GM21717 (cell line): ENCODE measurements at regions not wholly inside any gene's neighbourhood (a gene's known extent, or its start where the extent isn't known, plus 50 kb on each side); places are given as distances from the start of the nearest gene placed in this dataset.

Experiments used
- ATAC-seq: cut with Tn5 transposase; IDR thresholded peaks from one replicate; pipeline ENCODE4 v1.9.1; 2021; ENCODE audit warnings: mild to moderate bottlenecking, moderate library complexity; ENCODE audit not compliant: unreplicated experiment

GRCh38 chr3:162269636-162270458 is 773.2 kb downstream of the OTOL1 start:
- ATAC-seq, result no peak

GRCh38 chr3:162274070-162274469 is 777.5 kb downstream of the OTOL1 start:
- no peak for ATAC-seq

GRCh38 chr3:162278834-162279233 is 782.2 kb downstream of the OTOL1 start:
- no peak for ATAC-seq

- ATAC-seq, result no peak
These were observed 788.7 kb downstream of the OTOL1 start for GRCh38 chr3:162285259-162285658.

GRCh38 chr3:162287600-162287999 is 791.0 kb downstream of the OTOL1 start:
- no peak for ATAC-seq

GRCh38 chr3:162292409-162292808 is 795.8 kb downstream of the OTOL1 start:
- ATAC-seq, result no peak

GRCh38 chr3:162295323-162295983 is 798.8 kb downstream of the OTOL1 start:
- no peak for ATAC-seq

- ATAC-seq, result no peak
These were observed 806.5 kb downstream of the OTOL1 start for GRCh38 chr3:162302983-162303624.

GRCh38 chr3:162317046-162317445 is 820.4 kb downstream of the OTOL1 start:
- ATAC-seq, result no peak

- ATAC-seq, result no peak
These were observed 832.0 kb downstream of the OTOL1 start for GRCh38 chr3:162328649-162329048.

GRCh38 chr3:162329514-162329913 is 832.9 kb downstream of the OTOL1 start:
- no peak for ATAC-seq

GRCh38 chr3:162332344-162332743 is 835.7 kb downstream of the OTOL1 start:
- ATAC-seq, result no peak

- no peak for ATAC-seq
These were observed 837.9 kb downstream of the OTOL1 start for GRCh38 chr3:162334537-162334936.

- no peak for ATAC-seq
These were observed 841.0 kb downstream of the OTOL1 start for GRCh38 chr3:162337630-162338029.

- ATAC-seq, result no peak
These were observed 841.9 kb downstream of the OTOL1 start for GRCh38 chr3:162338514-162338913.

GRCh38 chr3:162348912-162349311 is 852.3 kb downstream of the OTOL1 start:
- no peak for ATAC-seq

- no peak for ATAC-seq
These were observed 856.8 kb downstream of the OTOL1 start for GRCh38 chr3:162353414-162353813.

- no peak for ATAC-seq
These were observed 857.7 kb downstream of the OTOL1 start for GRCh38 chr3:162354356-162354755.

GRCh38 chr3:162365066-162365719 is 868.6 kb downstream of the OTOL1 start:
- ATAC-seq, result no peak

GRCh38 chr3:162366166-162366766 is 869.7 kb downstream of the OTOL1 start:
- no peak for ATAC-seq
